Prostate gland (tissue), 2 donors: ENCODE measurements at regions not wholly inside any gene's neighbourhood (a gene's known extent, or its start where the extent isn't known, plus 50 kb on each side); places are given as distances from the start of the nearest gene placed in this dataset.

Experiments
- DNase-seq: peaks from one replicate; pipeline ENCODE4 v3.0.0-alpha.2; 2019; ENCODE audit warnings: low spot score
- H3K27ac ChIP-seq, 2 donors: fragments of 200-600 bp; sonication (generic); 2 replicates each; pipeline ENCODE4 v1.5.1; 2017 to 2019
- H3K27me3 ChIP-seq: fragments of 200-600 bp; sonication (generic); replicated peaks from 2 replicates; pipeline ENCODE4 v1.5.1; 2019; ENCODE audit not compliant: insufficient read depth
- H3K36me3 ChIP-seq, 2 donors: fragments of 200-600 bp; sonication (generic); 1 replicate in 1 of 2; 2 replicates in 1 of 2; pipeline versions ENCODE4 v1.5.1 to v1.8.1; 2017 to 2019
- H3K4me1 ChIP-seq: fragments of 200-600 bp; sonication (generic); replicated peaks from 2 replicates; pipeline ENCODE4 v1.5.1; 2019
- H3K4me3 ChIP-seq, 2 donors: fragments of 200-600 bp; sonication (generic); 2 replicates each; pipeline ENCODE4 v1.5.1; 2017 to 2019
- H3K9me3 ChIP-seq: fragments of 200-600 bp; sonication (generic); 2 replicates; pipeline ENCODE4 v1.5.1; 2017
- POLR2A ChIP-seq: fragments of 450-650 bp; IDR thresholded peaks from one replicate; pipeline ENCODE4 v1.6.1; 2016; ENCODE audit warnings: antibody characterized with exemption, mild to moderate bottlenecking
- POLR2AphosphoS5 ChIP-seq: sonication (generic); formaldehyde crosslinking; IDR thresholded peaks from one replicate; pipeline ENCODE4 v1.6.1; 2017; ENCODE audit warnings: antibody characterized with exemption
- WGBS: methylation state at CpG from one replicate; pipeline ENCODE4 v1.1.5; 2018; 5-methylcytosine and 5-hydroxymethylcytosine counted together
- intact Hi-C: fragments of 100-400 bp; cut with DNase I; formaldehyde crosslinking; loops from one replicate; pipeline ENCODE4 v1.14.2; 2022
- TF ChIP-seq, protein P1 (sequence below), 4 experiments: fragments of 200-600 bp in 2 of 4; fragments of 450-650 bp in 2 of 4; sonication (generic) in 2 of 4; IDR thresholded peaks; 1 replicate in 3 of 4; 2 replicates in 1 of 4; pipeline ENCODE4 v1.5.1; 2016 to 2019; ENCODE audit warnings: antibody characterized with exemption in 4 of 4, mild to moderate bottlenecking in 2 of 4, moderate library complexity in 2 of 4

GRCh38 chr2:12928775-12929401 is 212.2 kb downstream of the TRIB2 start:
- no peak for DNase-seq
- H3K4me1 ChIP-seq, result no peaks in the 10 kb centered on the region
- no peaks in the 10 kb centered on the region for H3K9me3 ChIP-seq
- no peak for TF ChIP-seq POLR2A
- TF ChIP-seq POLR2AphosphoS5, result no peak
- TF ChIP-seq, protein P1, sequence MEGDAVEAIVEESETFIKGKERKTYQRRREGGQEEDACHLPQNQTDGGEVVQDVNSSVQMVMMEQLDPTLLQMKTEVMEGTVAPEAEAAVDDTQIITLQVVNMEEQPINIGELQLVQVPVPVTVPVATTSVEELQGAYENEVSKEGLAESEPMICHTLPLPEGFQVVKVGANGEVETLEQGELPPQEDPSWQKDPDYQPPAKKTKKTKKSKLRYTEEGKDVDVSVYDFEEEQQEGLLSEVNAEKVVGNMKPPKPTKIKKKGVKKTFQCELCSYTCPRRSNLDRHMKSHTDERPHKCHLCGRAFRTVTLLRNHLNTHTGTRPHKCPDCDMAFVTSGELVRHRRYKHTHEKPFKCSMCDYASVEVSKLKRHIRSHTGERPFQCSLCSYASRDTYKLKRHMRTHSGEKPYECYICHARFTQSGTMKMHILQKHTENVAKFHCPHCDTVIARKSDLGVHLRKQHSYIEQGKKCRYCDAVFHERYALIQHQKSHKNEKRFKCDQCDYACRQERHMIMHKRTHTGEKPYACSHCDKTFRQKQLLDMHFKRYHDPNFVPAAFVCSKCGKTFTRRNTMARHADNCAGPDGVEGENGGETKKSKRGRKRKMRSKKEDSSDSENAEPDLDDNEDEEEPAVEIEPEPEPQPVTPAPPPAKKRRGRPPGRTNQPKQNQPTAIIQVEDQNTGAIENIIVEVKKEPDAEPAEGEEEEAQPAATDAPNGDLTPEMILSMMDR (IDR thresholded peaks at IDR 0.05), result no peak
- H3K27ac ChIP-seq, result no peak overlapping the region
- H3K27me3 ChIP-seq, result no peaks in the 10 kb centered on the region
- WGBS, result 44% methylated on average over 4 of the region's 4 CpGs
- H3K4me3 ChIP-seq, result no peak overlapping the region
- no peaks in the 10 kb centered on the region for H3K36me3 ChIP-seq
- intact Hi-C loops, result no loop called here

DNA sequence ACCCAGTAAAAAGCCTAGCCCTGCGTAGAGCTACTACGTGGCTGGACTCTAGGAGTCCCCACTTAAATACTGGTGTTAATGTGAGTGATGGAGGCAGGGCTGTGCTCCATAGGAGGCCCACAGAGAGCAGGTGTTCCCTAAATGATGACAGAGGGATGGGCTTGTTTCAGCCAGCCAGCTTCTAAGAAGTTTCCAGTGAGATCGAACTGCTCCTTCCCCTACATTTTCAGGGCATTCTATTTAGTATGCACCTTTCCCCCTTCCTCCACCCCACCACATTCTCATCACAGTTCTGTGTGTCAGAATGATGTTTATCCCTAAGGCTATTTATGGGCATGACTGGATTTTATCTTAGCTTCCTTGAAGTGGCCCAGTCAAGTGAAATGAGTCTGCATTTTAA is 213.0 kb downstream of the TRIB2 start:
- no peak for DNase-seq
- Histone ChIP-seq H3K4me3 (no peak overlapping the region), H3K27me3 (no peaks in the 10 kb centered on the region), H3K36me3 (no peaks in the 10 kb centered on the region), H3K4me1 (no peaks in the 10 kb centered on the region), H3K9me3 (no peaks in the 10 kb centered on the region), H3K27ac (no peak overlapping the region)
- TF ChIP-seq, protein P1 (IDR thresholded peaks at IDR 0.05), result no peak
- TF ChIP-seq POLR2A (no peak), POLR2AphosphoS5 (no peak)
- 86% methylated on average over 3 of the region's 3 CpGs for WGBS
- intact Hi-C loops, result loop anchor here (5.0 to 10.0 kb wide), 4 partner anchors 78 to 1065 kb away; partner anchors contain the start of gene TRIB2

- DNase-seq, result no peak
- Histone ChIP-seq H3K27ac (no peak overlapping the region), H3K4me1 (no peaks in the 10 kb centered on the region), H3K4me3 (no peak overlapping the region), H3K9me3 (no peaks in the 10 kb centered on the region), H3K27me3 (no peaks in the 10 kb centered on the region), H3K36me3 (no peaks in the 10 kb centered on the region)
- intact Hi-C loops, result loop anchor here (5.0 to 10.0 kb wide), 4 partner anchors 77 to 1066 kb away; partner anchors contain the start of gene TRIB2
- TF ChIP-seq, protein P1 (IDR thresholded peaks at IDR 0.05), result no peak
- TF ChIP-seq POLR2A (no peak), POLR2AphosphoS5 (no peak)
- WGBS, result 72% methylated on average over 1 of the region's 1 CpG
Observed at GRCh38 chr2:12930391-12930790, 213.7 kb downstream of the TRIB2 start.

GRCh38 chr2:12931186-12931844 is 214.6 kb downstream of the TRIB2 start:
- Histone ChIP-seq H3K9me3 (no peaks in the 10 kb centered on the region), H3K4me1 (no peaks in the 10 kb centered on the region), H3K27ac (no peak overlapping the region), H3K4me3 (no peak overlapping the region), H3K27me3 (no peaks in the 10 kb centered on the region), H3K36me3 (no peaks in the 10 kb centered on the region)
- peak; percentile 10 for DNase-seq
- intact Hi-C loops, result loop anchor here (5.0 to 10.0 kb wide), 4 partner anchors 76 to 1067 kb away; partner anchors contain the start of gene TRIB2
- WGBS, result 28% methylated on average over 4 of the region's 4 CpGs
- TF ChIP-seq, protein P1 (IDR thresholded peaks at IDR 0.05), result peak; percentile 46 to 85 (median 80)
- no peak for TF ChIP-seq POLR2A
- TF ChIP-seq POLR2AphosphoS5, result peak; percentile 52
